ENCODE measurements at regions not wholly inside any gene's neighbourhood (a gene's known extent, or its start where the extent isn't known, plus 50 kb on each side); places are given as distances from the start of the nearest gene placed in this dataset.
A peak's percentile ranks its signal among the peaks of the same experiment; 100 is the strongest.

GRCh38 chr13:81116461-81117282 is 775.7 kb upstream of the SPRY2 start:
- H3K14ac ChIP-seq (ENCODE audit: low read length), result no peak overlapping the region
- no peaks in the 10 kb centered on the region for H3K27me3 ChIP-seq (ENCODE audit: control insufficient read depth in 3 of 3, insufficient read depth in 3 of 3, low read depth in 1 of 3, low read length in 3 of 3)
- no peak overlapping the region for H2BK15ac ChIP-seq (ENCODE audit: low read length)
- no peaks in the 10 kb centered on the region for H3K36me3 ChIP-seq (replicated peaks in 1 of 2; ENCODE audit: control insufficient read depth in 2 of 2, insufficient read depth in 2 of 2, low read length in 2 of 2)
- H2AK5ac ChIP-seq (ENCODE audit: low read depth, low read length), result no peak overlapping the region
- no peaks in the 10 kb centered on the region for H3K79me1 ChIP-seq (ENCODE audit: low read depth, low read length)
- no peak overlapping the region for H3K4ac ChIP-seq (ENCODE audit: low read length)
- no peaks in the 10 kb centered on the region for H3K4me1 ChIP-seq (ENCODE audit: control insufficient read depth in 2 of 2, insufficient read depth in 1 of 2, low read depth in 1 of 2, low read length in 2 of 2)
- no peak overlapping the region for H3K18ac ChIP-seq (ENCODE audit: low read length)
- H2BK12ac ChIP-seq (ENCODE audit: low read length), result no peak overlapping the region
- H3K9me3 ChIP-seq (replicated peaks in 1 of 2; ENCODE audit: control insufficient read depth in 2 of 2, insufficient read depth in 1 of 2, low read depth in 1 of 2, low read length in 2 of 2), result peaks cover 0 to 1% of the 10 kb centered on the region in 2 donors
- no peak overlapping the region for H4K91ac ChIP-seq (ENCODE audit: low read depth, low read length, poor library complexity)
- no peak overlapping the region for H2BK120ac ChIP-seq (ENCODE audit: low read depth, low read length)
- H4K8ac ChIP-seq (ENCODE audit: low read depth, low read length), result no peak overlapping the region
- no peak for DNase-seq (ENCODE audit: low spot score)
- H3K4me2 ChIP-seq (ENCODE audit: insufficient read depth, low read length, poor library complexity, severe bottlenecking), result no peak overlapping the region
- WGBS, 2 donors (ENCODE audit: extremely low coverage in 2 of 2, insufficient read length in 2 of 2, insufficient replicate concordance in 1 of 2), result no CpG with 5 or more reads among the region's 5 CpGs
- no peak overlapping the region for H3K23ac ChIP-seq (ENCODE audit: low read depth, low read length, poor library complexity)
- H3K4me3 ChIP-seq (ENCODE audit: low read length in 2 of 2), result no peak overlapping the region
- no peak overlapping the region for H2BK5ac ChIP-seq (ENCODE audit: low read length)
- no peak overlapping the region for H3K27ac ChIP-seq (replicated peaks; ENCODE audit: low read length)
- H3K9ac ChIP-seq (ENCODE audit: low read depth, low read length, poor library complexity), result no peak overlapping the region
- no peak overlapping the region for H2AFZ ChIP-seq (ENCODE audit: low read length)

GRCh38 chr13:81109026-81109425 is 768.1 kb upstream of the SPRY2 start:
- no peak overlapping the region for H3K18ac ChIP-seq (ENCODE audit: low read length)
- H3K4me2 ChIP-seq (ENCODE audit: insufficient read depth, low read length, poor library complexity, severe bottlenecking), result no peak overlapping the region
- H3K79me1 ChIP-seq (ENCODE audit: low read depth, low read length), result no peaks in the 10 kb centered on the region
- no peak overlapping the region for H3K9ac ChIP-seq (ENCODE audit: low read depth, low read length, poor library complexity)
- H3K4me1 ChIP-seq (ENCODE audit: control insufficient read depth in 2 of 2, insufficient read depth in 1 of 2, low read depth in 1 of 2, low read length in 2 of 2), result no peaks in the 10 kb centered on the region
- no peak overlapping the region for H2BK12ac ChIP-seq (ENCODE audit: low read length)
- H4K91ac ChIP-seq (ENCODE audit: low read depth, low read length, poor library complexity), result no peak overlapping the region
- H3K27ac ChIP-seq (replicated peaks; ENCODE audit: low read length), result no peak overlapping the region
- no peak overlapping the region for H3K14ac ChIP-seq (ENCODE audit: low read length)
- no CpG with 5 or more reads among the region's 1 CpG for WGBS, 2 donors (ENCODE audit: extremely low coverage in 2 of 2, insufficient read length in 2 of 2, insufficient replicate concordance in 1 of 2)
- no peak overlapping the region for H2BK15ac ChIP-seq (ENCODE audit: low read length)
- H2AK5ac ChIP-seq (ENCODE audit: low read depth, low read length), result no peak overlapping the region
- H3K23ac ChIP-seq (ENCODE audit: low read depth, low read length, poor library complexity), result no peak overlapping the region
- H3K36me3 ChIP-seq (replicated peaks in 1 of 2; ENCODE audit: control insufficient read depth in 2 of 2, insufficient read depth in 2 of 2, low read length in 2 of 2), result no peaks in the 10 kb centered on the region
- no peaks in the 10 kb centered on the region for H3K27me3 ChIP-seq (ENCODE audit: control insufficient read depth in 3 of 3, insufficient read depth in 3 of 3, low read depth in 1 of 3, low read length in 3 of 3)
- no peak overlapping the region for H2BK120ac ChIP-seq (ENCODE audit: low read depth, low read length)
- no peak overlapping the region for H2AFZ ChIP-seq (ENCODE audit: low read length)
- H4K8ac ChIP-seq (ENCODE audit: low read depth, low read length), result no peak overlapping the region
- no peaks in the 10 kb centered on the region for H3K9me3 ChIP-seq (replicated peaks in 1 of 2; ENCODE audit: control insufficient read depth in 2 of 2, insufficient read depth in 1 of 2, low read depth in 1 of 2, low read length in 2 of 2)
- no peak for DNase-seq (ENCODE audit: low spot score)
- H3K4me3 ChIP-seq (ENCODE audit: low read length in 2 of 2), result no peak overlapping the region
- no peak overlapping the region for H3K4ac ChIP-seq (ENCODE audit: low read length)
- no peak overlapping the region for H2BK5ac ChIP-seq (ENCODE audit: low read length)

- no peak for DNase-seq (ENCODE audit: low spot score)
- H3K9ac ChIP-seq (ENCODE audit: low read depth, low read length, poor library complexity), result no peak overlapping the region
- H2BK15ac ChIP-seq (ENCODE audit: low read length), result no peak overlapping the region
- no CpG with 5 or more reads among the region's 7 CpGs for WGBS, 2 donors (ENCODE audit: extremely low coverage in 2 of 2, insufficient read length in 2 of 2, insufficient replicate concordance in 1 of 2)
- no peak overlapping the region for H3K14ac ChIP-seq (ENCODE audit: low read length)
- no peaks in the 10 kb centered on the region for H3K36me3 ChIP-seq (replicated peaks in 1 of 2; ENCODE audit: control insufficient read depth in 2 of 2, insufficient read depth in 2 of 2, low read length in 2 of 2)
- no peak overlapping the region for H2AK5ac ChIP-seq (ENCODE audit: low read depth, low read length)
- H3K27me3 ChIP-seq (ENCODE audit: control insufficient read depth in 3 of 3, insufficient read depth in 3 of 3, low read depth in 1 of 3, low read length in 3 of 3), result no peaks in the 10 kb centered on the region
- no peak overlapping the region for H3K4me3 ChIP-seq (ENCODE audit: low read length in 2 of 2)
- H3K9me3 ChIP-seq (replicated peaks in 1 of 2; ENCODE audit: control insufficient read depth in 2 of 2, insufficient read depth in 1 of 2, low read depth in 1 of 2, low read length in 2 of 2), result no peaks in the 10 kb centered on the region
- H2BK5ac ChIP-seq (ENCODE audit: low read length), result no peak overlapping the region
- H2BK120ac ChIP-seq (ENCODE audit: low read depth, low read length), result no peak overlapping the region
- H3K18ac ChIP-seq (ENCODE audit: low read length), result no peak overlapping the region
- no peak overlapping the region for H3K4ac ChIP-seq (ENCODE audit: low read length)
- no peak overlapping the region for H2BK12ac ChIP-seq (ENCODE audit: low read length)
- no peak overlapping the region for H4K91ac ChIP-seq (ENCODE audit: low read depth, low read length, poor library complexity)
- no peaks in the 10 kb centered on the region for H3K79me1 ChIP-seq (ENCODE audit: low read depth, low read length)
- H3K4me2 ChIP-seq (ENCODE audit: insufficient read depth, low read length, poor library complexity, severe bottlenecking), result no peak overlapping the region
- peak overlapping the region; percentile 29 for H2AFZ ChIP-seq (ENCODE audit: low read length)
- H3K4me1 ChIP-seq (ENCODE audit: control insufficient read depth in 2 of 2, insufficient read depth in 1 of 2, low read depth in 1 of 2, low read length in 2 of 2), result no peaks in the 10 kb centered on the region
- no peak overlapping the region for H3K23ac ChIP-seq (ENCODE audit: low read depth, low read length, poor library complexity)
- H3K27ac ChIP-seq (replicated peaks; ENCODE audit: low read length), result no peak overlapping the region
- no peak overlapping the region for H4K8ac ChIP-seq (ENCODE audit: low read depth, low read length)
Observed at GRCh38 chr13:81106348-81106747, 765.4 kb upstream of the SPRY2 start.

- H3K27ac ChIP-seq (replicated peaks; ENCODE audit: low read length), result no peak overlapping the region
- H3K23ac ChIP-seq (ENCODE audit: low read depth, low read length, poor library complexity), result no peak overlapping the region
- no CpG with 5 or more reads among the region's 1 CpG for WGBS, 2 donors (ENCODE audit: extremely low coverage in 2 of 2, insufficient read length in 2 of 2, insufficient replicate concordance in 1 of 2)
- no peak overlapping the region for H2BK5ac ChIP-seq (ENCODE audit: low read length)
- no peak overlapping the region for H3K18ac ChIP-seq (ENCODE audit: low read length)
- no peak overlapping the region for H2AFZ ChIP-seq (ENCODE audit: low read length)
- H3K4me1 ChIP-seq (ENCODE audit: control insufficient read depth in 2 of 2, insufficient read depth in 1 of 2, low read depth in 1 of 2, low read length in 2 of 2), result no peaks in the 10 kb centered on the region
- no peak overlapping the region for H2AK5ac ChIP-seq (ENCODE audit: low read depth, low read length)
- H3K4me2 ChIP-seq (ENCODE audit: insufficient read depth, low read length, poor library complexity, severe bottlenecking), result no peak overlapping the region
- H2BK12ac ChIP-seq (ENCODE audit: low read length), result no peak overlapping the region
- H4K8ac ChIP-seq (ENCODE audit: low read depth, low read length), result no peak overlapping the region
- H3K27me3 ChIP-seq (ENCODE audit: control insufficient read depth in 3 of 3, insufficient read depth in 3 of 3, low read depth in 1 of 3, low read length in 3 of 3), result no peaks in the 10 kb centered on the region
- H3K9me3 ChIP-seq (replicated peaks in 1 of 2; ENCODE audit: control insufficient read depth in 2 of 2, insufficient read depth in 1 of 2, low read depth in 1 of 2, low read length in 2 of 2), result no peaks in the 10 kb centered on the region
- no peak overlapping the region for H4K91ac ChIP-seq (ENCODE audit: low read depth, low read length, poor library complexity)
- H3K9ac ChIP-seq (ENCODE audit: low read depth, low read length, poor library complexity), result no peak overlapping the region
- no peak overlapping the region for H2BK15ac ChIP-seq (ENCODE audit: low read length)
- H3K4me3 ChIP-seq (ENCODE audit: low read length in 2 of 2), result no peak overlapping the region
- no peaks in the 10 kb centered on the region for H3K79me1 ChIP-seq (ENCODE audit: low read depth, low read length)
- no peak overlapping the region for H2BK120ac ChIP-seq (ENCODE audit: low read depth, low read length)
- no peak for DNase-seq (ENCODE audit: low spot score)
- H3K36me3 ChIP-seq (replicated peaks in 1 of 2; ENCODE audit: control insufficient read depth in 2 of 2, insufficient read depth in 2 of 2, low read length in 2 of 2), result no peaks in the 10 kb centered on the region
- no peak overlapping the region for H3K4ac ChIP-seq (ENCODE audit: low read length)
- no peak overlapping the region for H3K14ac ChIP-seq (ENCODE audit: low read length)
Observed at GRCh38 chr13:81104035-81104715, 763.2 kb upstream of the SPRY2 start.

Measured in neuronal stem cell (in vitro differentiated cells).